Cardiac fibroblast (primary cell): ENCODE measurements at regions not wholly inside any gene's neighbourhood (a gene's known extent, or its start where the extent isn't known, plus 50 kb on each side); places are given as distances from the start of the nearest gene placed in this dataset.

Experiments
- DNase-seq, 2 donors: peaks; one replicate each; pipeline versions ENCODE4 v3.0.0 to v3.0.0-alpha.2; 2010; ENCODE audit warnings: low read depth in 2 of 2
- H3K4me3 ChIP-seq, 2 donors: replicated peaks in 1 of 2; 1 replicate in 1 of 2; 2 replicates in 1 of 2; pipeline ENCODE4 v1.5.1; 2011; ENCODE audit warnings: low read depth in 2 of 2, low read length in 2 of 2, mild to moderate bottlenecking in 2 of 2, moderate library complexity in 1 of 2
- CTCF ChIP-seq: IDR thresholded peaks from one replicate; pipeline ENCODE4 v1.5.1; 2011; ENCODE audit warnings: low read depth, mild to moderate bottlenecking, low read length, inconsistent platforms

GRCh38 chr12:97941686-97942354, 479.2 kb downstream of the RMST start:
- TF ChIP-seq CTCF, result no peak
- H3K4me3 ChIP-seq, result no peak overlapping the region
- no peak for DNase-seq

DNA sequence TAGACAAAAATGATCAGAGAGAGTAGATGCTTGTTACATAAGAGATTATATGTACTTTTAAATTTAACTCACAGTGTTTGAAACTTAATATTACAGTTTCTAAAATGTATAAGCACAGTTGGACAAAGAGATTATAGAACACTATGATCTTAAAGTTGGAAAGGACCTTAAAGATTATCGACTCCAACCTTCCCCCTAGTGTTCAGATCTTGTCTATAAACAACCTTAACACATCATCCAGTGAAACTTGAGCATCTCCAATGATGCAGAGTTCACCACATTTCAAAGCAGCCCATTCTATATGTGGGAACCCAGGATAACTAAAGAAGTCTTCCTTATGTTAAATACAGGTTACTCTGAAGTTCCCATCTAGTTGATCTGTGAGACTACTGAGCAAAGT, 480.8 kb downstream of the RMST start:
- no peak for TF ChIP-seq CTCF
- H3K4me3 ChIP-seq, result no peak overlapping the region
- DNase-seq, result no peak

DNA sequence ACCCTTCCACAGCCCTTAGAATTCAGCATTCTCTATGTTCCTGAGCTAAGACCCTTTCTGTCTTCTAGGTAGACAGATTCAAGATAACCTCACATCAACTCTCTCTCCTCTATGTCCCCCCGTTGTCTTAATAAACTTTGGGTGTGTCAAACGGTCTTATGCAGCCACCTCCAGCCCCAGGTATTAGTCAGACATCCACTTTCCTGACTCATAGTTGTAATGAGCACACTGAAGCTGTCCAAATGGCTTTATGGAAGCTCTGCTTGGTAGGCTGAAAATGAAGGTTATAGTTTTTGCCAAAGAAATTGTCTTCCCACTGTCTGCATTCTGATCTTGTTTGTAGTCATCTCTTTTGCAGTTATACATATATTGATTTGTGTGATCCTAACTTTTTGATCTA, 482.0 kb downstream of the RMST start:
- DNase-seq, result no peak
- H3K4me3 ChIP-seq, result no peak overlapping the region
- no peak for TF ChIP-seq CTCF

DNA sequence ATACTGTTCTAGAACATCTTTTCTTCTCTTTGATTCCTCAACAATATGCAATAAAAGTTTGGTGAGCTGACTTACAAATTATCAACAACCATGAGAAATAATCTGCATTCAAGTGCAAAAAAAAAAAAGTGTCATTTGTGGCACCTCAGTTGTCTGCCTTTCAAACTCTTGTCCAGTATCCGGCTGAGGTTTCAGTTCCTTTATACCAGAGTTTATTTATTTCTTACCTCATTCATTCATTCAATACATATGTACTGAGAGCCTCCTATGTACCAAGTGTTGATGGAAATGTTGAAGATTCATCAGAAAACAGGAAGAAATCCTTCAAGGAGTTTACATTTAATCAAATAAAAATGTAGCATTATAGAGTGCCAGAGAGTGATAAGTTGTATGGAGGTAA, 484.1 kb downstream of the RMST start:
- TF ChIP-seq CTCF, result no peak
- DNase-seq, result no peak
- no peak overlapping the region for H3K4me3 ChIP-seq

GRCh38 chr12:97948591-97948990, 486.0 kb downstream of the RMST start:
- DNase-seq, result no peak
- no peak for TF ChIP-seq CTCF
- no peak overlapping the region for H3K4me3 ChIP-seq

GRCh38 chr12:97951239-97951638, 488.6 kb downstream of the RMST start:
- no peak for TF ChIP-seq CTCF
- no peak overlapping the region for H3K4me3 ChIP-seq
- no peak for DNase-seq

GRCh38 chr12:97951717-97952116, 489.1 kb downstream of the RMST start:
- H3K4me3 ChIP-seq, result no peak overlapping the region
- DNase-seq, result no peak
- TF ChIP-seq CTCF, result no peak
